NOMO-1 treated with dmso at 0.1 percent for 144 hours (cell line): ENCODE measurements at regions not wholly inside any gene's neighbourhood (a gene's known extent, or its start where the extent isn't known, plus 50 kb on each side); places are given as distances from the start of the nearest gene placed in this dataset.

Experiments
- DNase-seq: peaks from one replicate; lab custom pipeline; 2025; ENCODE audit not compliant: unreplicated experiment; lab: John Stamatoyannopoulos, UW

DNA sequence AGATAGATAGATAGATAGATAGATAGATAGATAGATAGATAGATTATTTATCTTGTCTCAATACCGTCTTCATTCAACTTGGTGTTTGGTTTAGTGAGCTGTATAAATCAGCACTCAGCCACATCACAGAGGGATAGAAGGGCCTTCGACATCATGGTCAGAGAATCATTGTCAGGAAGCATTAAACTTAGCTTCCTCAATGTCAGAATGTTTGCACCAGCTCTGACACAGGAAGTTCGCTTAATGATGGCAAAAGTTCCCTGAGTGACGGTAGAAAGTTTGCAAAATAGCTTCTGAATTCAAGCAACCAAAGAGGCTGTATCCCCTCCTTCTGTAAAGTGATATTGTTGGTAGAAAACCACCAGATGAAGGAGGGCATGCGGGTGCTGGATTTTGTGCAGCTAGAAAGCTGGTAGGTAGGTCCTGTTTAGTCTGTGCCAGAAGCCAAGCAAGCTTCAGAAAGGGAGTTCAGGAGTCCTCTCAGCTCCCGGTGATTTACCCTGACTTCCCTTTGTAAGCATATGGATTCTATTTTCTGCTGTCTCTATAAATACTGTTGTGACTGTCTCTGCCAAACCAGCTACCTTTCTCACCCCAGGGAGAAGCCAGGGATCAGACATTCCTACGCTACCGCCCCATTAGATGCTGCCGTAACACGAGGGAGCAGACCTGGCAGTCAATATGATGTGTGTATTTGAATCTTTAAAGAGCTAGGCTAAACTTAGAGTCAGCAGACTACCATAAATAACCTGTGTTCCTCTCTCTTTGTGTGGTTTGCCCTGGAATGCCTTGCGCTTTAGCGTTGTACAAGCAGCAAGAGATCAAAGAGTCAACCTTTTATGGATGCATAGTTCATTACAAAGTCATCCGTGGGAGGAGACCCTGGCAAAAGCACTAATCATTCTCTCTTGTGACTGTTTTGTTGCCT lies 200.5 kb upstream of the KIAA1217 start:
- no peak for DNase-seq

DNA sequence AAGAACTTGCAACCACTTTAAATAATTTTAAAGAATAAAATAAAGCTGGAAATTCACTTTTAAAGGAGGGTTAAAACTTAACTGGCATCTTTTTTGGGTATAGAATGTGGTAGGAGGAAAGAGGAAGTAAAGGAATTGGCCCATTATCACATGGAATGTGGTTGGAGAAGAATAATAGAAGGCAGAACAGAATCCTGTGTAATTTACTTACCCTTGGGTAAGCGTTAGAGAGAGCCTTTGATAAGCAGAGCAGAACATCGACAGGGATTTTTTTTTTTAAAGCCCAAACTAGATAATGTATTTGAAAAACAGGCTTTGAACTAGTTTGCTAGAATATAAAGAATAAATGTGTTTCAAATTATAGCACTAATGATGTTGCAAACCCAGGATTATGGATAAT lies 199.8 kb upstream of the KIAA1217 start:
- no peak for DNase-seq

DNA sequence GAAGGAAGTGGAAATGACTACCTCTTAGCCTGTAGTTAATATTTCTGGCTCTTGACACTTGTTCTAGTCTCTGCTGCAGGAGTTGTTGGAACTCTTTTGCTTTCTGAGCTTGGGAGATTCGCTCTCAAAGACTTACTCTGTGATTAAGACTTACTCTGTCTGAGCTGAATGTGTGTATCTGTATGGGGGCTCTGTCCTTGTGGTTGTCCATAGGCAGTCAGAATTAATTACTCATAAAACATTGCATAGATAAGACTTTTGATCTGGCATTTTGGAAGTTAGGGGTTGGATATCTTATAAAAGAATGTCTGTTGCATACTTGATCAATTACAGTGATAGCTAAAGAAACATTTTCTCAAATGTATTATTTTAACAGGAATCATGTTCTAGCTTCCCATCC lies 199.2 kb upstream of the KIAA1217 start:
- no peak for DNase-seq

DNA sequence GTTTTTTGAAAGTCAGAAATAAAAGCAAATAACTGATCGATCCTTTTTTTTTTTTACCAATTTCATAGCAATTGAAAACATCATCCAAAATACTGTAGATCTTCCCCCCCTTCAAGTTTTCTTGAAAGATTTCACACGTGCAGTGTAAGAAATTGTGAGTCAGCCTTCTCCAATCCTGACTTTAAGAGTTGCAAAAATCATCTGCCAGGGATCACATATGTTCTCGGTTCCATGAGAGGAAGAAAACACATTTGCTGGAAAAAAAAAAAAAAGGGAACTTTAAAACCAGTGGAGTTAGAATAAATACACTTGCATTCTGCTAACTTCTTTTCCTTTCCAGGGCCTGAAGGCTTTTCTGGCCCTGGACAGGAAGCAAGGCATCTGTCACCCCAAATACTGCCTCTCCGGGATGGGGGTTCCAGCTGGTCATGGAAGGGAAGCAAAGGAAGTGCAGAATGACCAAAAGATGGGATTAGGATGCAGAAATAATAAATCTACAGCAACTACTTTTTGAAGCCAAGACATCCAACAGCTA lies 198.4 kb upstream of the KIAA1217 start:
- no peak for DNase-seq

DNA sequence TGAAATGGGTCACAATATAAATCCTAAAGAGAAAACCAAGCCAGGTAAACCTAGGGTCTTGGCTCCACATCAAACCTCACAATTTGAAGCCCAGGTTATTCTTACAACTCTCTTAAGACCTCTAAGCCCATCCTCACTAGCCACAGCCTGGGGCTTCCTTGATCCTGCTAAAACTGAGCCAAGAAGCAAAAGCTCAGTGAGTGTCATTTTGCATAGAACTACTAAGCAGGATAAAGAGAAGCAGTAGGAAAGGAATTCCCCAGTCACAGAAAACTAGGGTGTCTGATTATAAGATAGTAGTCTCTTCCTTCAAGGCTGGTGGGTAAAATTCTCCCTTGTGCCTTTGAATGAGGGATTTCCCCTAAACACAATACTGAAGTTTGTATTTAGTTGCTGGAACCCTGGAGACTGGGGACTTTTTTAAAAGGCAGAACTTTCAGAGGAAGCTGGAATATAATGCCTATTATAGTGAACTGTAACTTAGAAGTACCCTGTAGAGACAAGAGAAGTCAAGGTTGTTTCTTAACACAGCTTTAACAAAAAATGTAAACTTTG lies 196.6 kb upstream of the KIAA1217 start:
- DNase-seq = no peak

DNA sequence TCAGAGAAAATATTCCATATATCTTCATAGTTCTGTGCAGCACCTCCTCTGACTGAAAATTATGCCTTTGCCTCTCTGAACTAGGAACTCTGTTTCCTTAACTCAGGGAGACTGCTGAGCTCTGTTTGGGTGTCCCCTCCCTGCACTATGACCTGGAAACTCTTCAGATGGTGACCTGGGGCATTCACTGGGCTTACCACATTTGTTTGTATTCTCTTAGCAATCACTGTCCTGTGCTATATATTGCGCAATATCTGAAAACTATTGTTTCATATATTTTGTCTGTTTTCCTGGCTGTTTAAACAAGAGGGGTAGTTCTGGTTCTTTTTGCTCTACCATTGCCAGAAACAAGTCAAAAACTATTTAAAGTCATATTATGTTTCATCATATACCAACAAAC lies 181.8 kb upstream of the KIAA1217 start:
- no peak for DNase-seq

DNA sequence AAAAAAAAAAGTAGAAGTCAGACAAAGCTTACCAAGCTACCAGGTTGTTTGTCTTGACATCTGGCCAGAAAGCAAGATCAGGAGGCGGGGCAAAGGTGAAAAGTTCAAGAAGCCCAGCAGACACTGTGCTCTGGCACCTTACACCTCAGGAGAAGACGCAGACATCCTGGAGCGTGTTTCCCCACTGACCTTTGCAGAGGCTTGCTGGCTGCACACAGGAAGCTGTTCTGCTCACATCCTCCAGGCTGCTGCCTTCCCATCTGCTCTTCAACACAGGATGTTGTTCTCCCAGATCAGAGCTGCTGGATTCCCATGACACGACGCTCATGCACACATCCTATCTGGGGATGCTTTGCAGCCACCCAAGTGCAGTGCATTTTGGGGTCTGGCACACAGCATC lies 174.4 kb upstream of the KIAA1217 start:
- DNase-seq = no peak

DNA sequence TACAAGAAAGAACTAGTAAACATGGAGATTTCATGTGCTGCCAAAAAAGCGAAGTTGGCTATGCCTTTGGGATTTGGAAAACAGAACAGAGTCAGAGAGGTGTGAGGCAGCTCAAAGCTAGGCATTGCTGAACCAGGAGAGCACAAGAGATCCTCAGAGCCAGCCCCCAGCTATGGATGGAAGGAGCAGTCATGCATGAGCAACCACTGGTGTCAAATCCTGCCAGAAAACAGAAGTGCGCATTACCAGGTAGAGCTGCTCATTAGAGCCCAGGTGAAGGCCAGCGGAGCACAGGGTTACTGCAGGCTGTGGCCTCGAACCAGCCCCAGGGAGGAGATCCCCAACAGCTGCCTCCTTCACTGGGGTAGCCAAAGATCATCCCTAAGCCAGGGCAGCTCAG lies 173.2 kb upstream of the KIAA1217 start:
- no peak for DNase-seq

DNA sequence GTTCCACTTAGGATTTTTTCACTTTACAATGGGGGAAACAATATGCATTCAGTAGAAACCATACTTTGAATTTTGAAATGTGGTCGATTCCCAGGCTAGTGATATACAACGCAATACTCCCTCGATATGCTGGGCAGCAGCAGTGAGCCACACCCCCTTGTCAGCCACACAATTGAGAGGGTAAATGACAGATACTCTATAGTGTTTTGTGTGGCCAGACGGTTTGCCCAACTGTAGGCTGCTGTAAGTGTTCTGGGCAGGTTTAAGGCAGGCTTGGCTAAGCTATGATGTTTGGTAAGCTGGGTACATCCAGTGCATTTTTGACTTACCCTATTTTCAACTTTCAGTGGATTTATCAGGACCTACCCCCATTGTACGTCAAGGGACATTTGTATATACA lies 169.6 kb upstream of the KIAA1217 start:
- DNase-seq = no peak

DNA sequence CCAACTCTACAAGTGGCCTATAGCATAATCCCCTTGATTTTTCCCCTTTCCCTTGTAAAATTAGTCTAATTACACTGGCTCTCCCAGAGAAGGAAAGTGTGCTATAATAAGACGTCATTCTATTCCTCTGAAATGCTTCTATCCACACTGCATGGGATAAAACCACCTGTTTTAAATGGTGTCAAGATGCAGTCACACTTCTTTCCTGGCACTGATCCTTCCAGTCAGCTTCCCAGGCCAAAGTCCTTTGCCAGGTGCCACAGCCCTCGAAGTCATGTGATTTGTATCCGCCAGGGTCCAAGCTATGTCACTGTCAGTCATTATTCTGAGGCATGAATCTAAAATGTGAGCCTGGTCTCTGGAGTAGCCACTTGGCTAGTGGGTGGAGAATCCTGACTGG lies 169.0 kb upstream of the KIAA1217 start:
- DNase-seq = no peak

DNA sequence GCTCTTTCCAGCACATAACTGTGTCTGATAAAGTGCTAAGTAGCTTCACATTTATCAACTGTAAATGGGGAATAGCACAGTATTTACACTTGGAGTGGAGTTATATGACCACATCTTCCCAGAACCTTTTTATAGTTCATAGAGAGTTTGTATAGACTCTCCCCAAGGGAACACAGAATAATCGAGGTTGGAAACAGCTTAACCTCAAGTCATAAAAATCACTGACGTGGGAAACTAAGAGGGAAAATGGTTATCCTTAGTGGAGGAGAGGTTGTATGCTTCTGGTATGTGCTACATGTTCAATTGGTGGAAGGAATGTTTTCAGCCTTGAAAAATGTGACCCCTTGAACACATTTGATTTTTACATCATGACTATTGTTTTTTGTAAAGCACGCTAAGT lies 167.9 kb upstream of the KIAA1217 start:
- no peak for DNase-seq

DNA sequence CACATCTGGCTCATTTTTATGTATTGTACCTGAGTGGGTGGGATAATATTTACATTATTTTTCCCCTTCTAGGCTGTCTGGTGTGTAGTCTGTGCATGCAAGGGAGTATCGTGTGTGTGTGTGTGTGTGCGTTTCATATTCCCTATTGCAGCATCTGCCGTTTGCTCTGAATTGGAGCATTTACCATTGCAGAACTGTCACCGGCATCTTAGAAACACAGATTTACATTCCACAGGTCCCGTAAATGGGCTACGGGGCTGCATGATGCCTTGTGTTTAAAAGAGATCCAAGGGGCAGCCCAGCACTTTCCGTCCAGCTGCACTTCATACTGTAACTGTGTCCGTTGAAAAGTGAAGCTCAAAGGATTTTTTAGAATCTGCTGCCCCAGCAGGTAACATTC lies 167.1 kb upstream of the KIAA1217 start:
- no peak for DNase-seq

DNA sequence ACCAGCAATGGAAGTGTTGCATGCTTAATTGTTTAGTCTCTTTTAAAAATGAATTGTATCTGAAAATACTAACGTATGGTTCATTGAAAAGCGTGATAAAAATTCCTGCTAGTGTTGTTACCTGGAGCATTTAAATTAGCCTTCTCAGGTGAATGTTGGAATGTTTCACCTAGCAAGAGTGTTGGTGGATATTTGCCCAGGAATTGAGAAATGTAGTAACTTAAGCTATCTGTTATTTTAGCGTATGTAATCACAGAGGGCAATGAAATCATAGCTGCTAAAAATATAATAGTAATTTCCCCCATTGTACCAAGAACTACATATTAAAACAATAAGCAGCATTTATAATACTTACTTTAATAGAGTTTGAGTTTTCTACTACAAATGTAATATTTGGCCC lies 166.1 kb upstream of the KIAA1217 start:
- no peak for DNase-seq

DNA sequence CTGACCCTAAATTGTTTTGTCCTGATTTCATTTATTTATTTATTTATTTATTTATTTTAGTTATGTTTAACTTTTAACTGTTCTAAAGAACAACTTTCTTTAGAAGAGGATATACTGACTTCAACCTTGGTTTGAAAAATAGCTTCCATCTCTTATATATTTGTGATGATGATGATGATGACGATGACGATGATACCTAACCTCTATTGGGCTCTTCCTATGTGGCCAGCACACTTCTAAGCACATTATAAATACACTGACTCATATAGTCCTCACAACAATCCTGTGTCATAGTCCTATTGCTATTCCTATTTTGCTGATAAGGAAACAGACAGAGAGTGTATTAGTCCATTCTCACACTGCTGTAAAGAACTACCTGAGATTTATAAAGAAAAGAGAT lies 162.9 kb upstream of the KIAA1217 start:
- no peak for DNase-seq

DNA sequence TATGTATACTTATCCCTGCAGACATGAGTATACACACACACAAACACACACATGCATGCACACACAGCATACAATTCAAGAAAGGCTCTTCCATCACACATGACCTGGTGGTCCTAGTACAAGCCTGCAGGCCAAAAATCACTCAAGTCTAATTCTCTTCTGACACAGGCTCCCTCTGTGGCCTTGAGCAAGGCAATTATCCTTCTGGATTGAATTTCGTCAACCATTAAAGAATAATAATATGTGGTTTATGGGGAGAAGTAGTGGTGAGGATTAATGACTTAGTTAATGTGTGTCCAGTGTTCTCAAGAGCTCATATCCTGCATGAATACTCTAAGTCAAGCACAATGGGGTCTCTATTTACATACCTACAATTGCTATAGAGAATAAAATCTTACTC lies 161.8 kb upstream of the KIAA1217 start:
- no peak for DNase-seq

DNA sequence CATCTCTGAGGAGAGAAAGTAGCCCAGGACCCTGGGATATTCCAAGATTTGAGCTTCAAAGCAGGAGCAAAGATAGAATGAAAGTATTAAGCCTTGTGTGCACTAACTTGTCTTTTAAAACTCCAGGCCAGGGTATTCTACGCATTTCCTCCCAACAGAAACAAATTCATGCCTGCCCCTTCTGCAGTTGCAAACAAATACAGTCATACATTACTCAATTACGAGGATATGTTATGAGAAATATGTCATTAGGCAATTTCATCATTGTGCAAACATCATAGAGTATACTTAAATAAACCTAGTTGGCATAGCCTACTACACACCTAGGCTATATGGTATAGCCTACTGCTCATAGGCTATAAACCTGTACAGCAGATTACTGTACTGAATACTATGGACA lies 154.5 kb upstream of the KIAA1217 start:
- DNase-seq = no peak

DNA sequence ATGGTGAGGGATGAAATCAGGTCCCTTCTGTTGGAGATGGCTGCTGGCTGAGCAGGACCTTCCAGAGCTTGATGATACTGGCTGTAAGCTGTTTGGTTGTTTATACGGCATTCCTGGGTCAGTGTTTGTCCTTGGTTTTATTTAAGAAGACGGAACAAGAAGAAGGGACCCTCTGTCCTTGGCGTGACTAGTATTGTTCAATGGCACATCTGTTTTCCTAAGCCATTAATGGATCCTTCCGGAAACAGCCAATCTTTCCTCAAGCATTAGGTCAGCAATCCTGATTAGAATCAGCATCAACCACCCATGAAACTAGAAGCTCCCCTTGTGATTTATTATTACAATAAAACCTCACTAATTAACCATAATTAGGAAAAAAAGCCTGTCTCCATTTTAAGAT lies 128.7 kb upstream of the KIAA1217 start:
- no peak for DNase-seq

DNA sequence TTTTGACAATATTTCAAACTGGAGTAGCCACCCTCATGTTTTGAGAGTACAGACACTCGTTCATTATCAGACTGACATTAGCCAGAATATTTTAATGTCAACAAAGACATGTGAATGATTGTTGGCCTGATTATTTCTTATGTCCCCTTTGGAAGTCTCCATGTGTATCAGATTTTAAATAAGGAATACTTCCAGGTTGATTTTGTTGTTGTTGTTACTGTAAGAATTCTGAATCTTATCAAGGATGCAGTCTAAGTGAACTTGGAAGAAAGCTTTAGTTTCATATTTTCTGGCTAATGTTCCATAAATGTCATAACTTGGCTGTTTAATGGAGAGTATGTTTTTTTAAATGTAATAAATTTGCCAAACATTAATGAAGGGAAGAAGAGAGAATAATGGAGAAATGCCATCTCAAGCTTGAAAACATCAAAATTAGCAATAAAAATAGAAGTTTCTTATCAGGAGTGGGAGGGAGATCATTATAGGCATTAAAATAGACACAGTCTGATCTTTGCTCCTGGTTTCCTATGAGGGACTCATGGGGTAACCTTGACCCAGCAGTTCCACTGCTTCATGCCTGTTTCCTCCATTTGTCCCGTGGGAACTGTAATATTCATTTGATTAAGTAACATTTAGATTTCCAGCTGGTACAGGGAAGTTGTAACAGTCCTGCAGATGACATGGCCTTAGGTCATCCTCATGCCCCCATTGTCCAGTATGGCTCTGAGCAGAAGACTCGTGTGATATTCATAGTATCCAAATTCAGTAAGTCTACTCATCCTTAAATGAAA lies 122.4 kb upstream of the KIAA1217 start:
- DNase-seq = no peak

DNA sequence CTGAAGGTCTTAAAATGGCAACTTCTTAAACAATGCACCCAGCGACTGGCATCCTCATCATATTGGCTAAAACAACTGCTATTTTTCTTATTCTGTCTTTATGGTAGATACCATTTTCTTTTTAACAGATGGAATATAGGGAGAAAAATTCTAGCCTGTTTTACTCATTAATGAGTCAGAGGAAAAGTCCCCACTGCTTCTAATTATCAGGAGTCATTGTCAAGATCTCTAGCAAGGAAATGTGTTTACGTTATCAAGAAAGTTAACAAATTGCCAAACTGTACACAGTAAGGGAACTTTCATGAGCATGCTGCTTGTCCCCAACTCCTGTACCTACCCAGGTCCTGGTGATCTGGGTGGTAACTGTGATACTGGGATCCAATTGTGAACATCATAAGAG lies 117.7 kb upstream of the KIAA1217 start:
- no peak for DNase-seq

DNA sequence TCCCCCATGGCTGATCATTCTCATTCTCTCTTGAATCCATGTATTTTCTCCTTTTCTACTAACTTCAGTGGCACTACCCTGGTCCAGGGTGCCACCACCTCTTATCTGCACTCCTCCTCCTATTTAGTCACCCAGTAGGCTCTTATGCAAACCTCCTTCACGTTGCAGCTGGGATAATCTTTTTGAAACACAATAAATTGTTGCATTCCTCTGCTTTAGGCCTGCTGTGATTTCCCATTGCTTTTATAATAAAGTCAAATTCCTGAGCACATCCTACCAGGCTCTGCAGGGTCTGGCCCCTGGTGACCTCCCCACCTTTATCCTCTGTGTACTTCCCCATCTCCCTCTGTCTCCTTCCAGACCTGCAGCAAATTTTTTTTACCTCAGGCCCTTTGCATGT lies 112.7 kb upstream of the KIAA1217 start:
- no peak for DNase-seq

DNA sequence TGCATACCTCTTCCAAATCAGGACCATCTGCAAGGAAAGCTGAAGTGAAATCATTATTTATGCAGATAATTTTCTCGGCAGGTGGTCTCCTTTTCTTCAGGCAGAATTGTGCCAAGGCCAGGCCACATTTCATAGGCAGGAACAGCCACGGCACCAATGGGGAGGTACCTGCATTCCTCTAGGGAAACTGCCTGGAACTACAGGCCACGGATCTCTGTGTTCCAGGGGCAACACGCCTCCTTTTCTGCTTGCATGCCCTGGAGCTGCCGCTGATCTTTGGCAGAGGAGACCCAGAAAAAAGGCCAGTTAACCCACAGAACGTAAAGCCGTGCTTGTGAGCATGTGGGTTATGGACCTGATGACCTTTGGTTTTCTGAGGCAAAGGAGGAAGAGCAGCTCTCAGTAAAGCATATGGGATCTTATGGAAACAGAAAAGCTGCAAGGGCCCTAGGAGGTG lies 111.2 kb upstream of the KIAA1217 start:
- no peak for DNase-seq

DNA sequence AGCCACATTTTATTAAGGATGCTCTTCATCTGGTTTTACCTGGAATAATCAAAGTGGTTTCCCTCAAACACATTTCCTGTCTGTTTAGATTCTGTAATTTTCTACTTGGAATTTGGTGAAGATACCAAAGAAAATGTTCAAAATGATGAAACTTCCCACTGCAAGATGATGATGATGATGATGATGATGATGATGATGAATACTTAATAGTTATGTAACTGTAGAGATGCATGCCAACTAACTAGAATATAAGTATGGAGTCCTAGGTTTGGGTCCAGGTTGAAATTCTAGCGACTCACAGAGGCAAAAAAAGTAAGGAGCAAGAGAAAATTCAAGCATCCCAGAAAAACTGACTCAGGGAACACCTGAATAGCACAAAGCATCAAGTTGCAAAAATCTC lies 104.0 kb upstream of the KIAA1217 start:
- no peak for DNase-seq
